GM21390 (cell line): ENCODE measurements at regions not wholly inside any gene's neighbourhood (a gene's known extent, or its start where the extent isn't known, plus 50 kb on each side); places are given as distances from the start of the nearest gene placed in this dataset.

ENCODE experiments used
- ATAC-seq: cut with Tn5 transposase; IDR thresholded peaks from one replicate; pipeline ENCODE4 v1.9.1; 2021; ENCODE audit not compliant: unreplicated experiment

GRCh38 chrX:39648548-39649254, 449.1 kb downstream of the BCOR start:
- ATAC-seq = no peak

GRCh38 chrX:39650768-39651347, 446.9 kb downstream of the BCOR start:
- ATAC-seq = no peak

GRCh38 chrX:39652336-39652735, 445.4 kb downstream of the BCOR start:
- ATAC-seq = no peak

GRCh38 chrX:39653691-39654090, 444.1 kb downstream of the BCOR start:
- no peak for ATAC-seq

GRCh38 chrX:39654183-39654925, 443.4 kb downstream of the BCOR start:
- ATAC-seq = no peak

GRCh38 chrX:39654952-39655351, 442.8 kb downstream of the BCOR start:
- no peak for ATAC-seq

- no peak for ATAC-seq
Measured at GRCh38 chrX:39661116-39661907, 436.4 kb downstream of the BCOR start.

- no peak for ATAC-seq
Measured at GRCh38 chrX:39665830-39666518, 431.8 kb downstream of the BCOR start.

- no peak for ATAC-seq
Measured at GRCh38 chrX:39667191-39667590, 430.6 kb downstream of the BCOR start.

GRCh38 chrX:39667736-39668482, 429.8 kb downstream of the BCOR start:
- ATAC-seq = no peak

GRCh38 chrX:39669668-39670067, 428.1 kb downstream of the BCOR start:
- ATAC-seq = no peak

GRCh38 chrX:39670281-39670680, 427.5 kb downstream of the BCOR start:
- no peak for ATAC-seq

GRCh38 chrX:39672405-39672804, 425.4 kb downstream of the BCOR start:
- no peak for ATAC-seq

- no peak for ATAC-seq
Measured at GRCh38 chrX:39674490-39675161, 423.1 kb downstream of the BCOR start.

GRCh38 chrX:39675162-39675553, 422.6 kb downstream of the BCOR start:
- ATAC-seq = no peak

- ATAC-seq = no peak
Measured at GRCh38 chrX:39675619-39676018, 422.1 kb downstream of the BCOR start.

GRCh38 chrX:39676434-39676833, 421.3 kb downstream of the BCOR start:
- no peak for ATAC-seq

- ATAC-seq = no peak
Measured at GRCh38 chrX:39677585-39677977, 420.2 kb downstream of the BCOR start.

GRCh38 chrX:39677978-39678791, 419.6 kb downstream of the BCOR start:
- ATAC-seq = no peak
